GM21526 (cell line): ENCODE measurements at regions not wholly inside any gene's neighbourhood (a gene's known extent, or its start where the extent isn't known, plus 50 kb on each side); places are given as distances from the start of the nearest gene placed in this dataset.

Experiments
- ATAC-seq: cut with Tn5 transposase; IDR thresholded peaks from one replicate; pipeline ENCODE4 v1.9.1; 2021; ENCODE audit warnings: moderate library complexity; ENCODE audit not compliant: unreplicated experiment, low FRiP score

GRCh38 chr1:191546803-191547202, 611.5 kb upstream of the RGS18 start:
- ATAC-seq = no peak

DNA sequence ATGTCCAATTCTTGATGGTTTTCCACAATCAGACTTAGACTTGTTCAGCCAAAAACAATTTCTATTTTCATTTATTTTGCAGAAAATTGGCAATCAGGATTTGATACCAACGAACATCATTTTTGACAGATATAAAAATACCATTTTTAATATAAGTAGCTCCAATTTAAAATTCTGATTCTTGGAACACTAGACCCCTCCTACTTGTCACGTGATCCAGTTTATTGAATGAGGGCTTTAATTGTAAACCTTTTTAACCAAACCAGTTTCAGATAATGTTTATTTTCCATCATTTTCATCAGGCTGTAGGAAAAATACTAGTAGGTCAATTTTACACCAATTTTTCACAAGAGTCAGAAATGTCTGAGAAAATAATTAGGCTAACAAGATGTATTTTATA, 607.2 kb upstream of the RGS18 start:
- ATAC-seq = no peak

DNA sequence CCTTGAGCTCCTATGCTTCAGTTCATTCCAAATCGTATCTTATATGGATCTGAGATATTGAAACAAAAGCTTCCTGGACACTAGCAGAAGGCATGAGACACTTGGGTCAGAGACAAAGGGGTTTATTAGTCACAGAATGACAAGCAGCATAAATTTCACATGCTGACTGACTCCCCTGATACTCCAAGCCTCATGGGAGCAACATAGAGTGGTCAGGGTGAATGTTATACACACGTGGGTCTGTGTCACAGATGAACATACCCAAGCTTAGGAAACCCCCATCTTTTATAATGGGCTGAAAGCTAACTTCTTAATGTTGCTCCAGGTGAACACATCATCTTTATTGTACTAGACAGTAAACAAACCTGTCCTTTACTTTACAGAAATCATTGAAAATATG, 599.9 kb upstream of the RGS18 start:
- ATAC-seq = no peak

DNA sequence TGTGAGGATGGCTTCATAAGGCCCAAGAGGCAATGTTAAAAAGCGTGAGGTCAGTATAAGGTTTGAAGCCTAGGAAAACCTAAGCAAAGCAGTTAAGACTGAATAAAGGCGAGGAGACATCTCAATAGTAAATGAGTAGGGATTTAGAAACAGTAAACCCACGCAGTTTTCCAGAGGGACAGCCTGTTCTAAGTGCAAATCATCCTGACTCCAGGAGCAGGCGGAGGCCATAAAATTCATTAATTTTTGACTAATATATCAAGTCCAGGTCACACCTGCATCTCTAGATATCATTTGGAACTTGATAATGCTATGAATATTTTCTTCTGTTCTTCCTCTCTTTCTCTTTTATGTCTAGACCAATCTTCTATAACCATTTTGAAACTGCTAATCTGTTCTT, 597.0 kb upstream of the RGS18 start:
- no peak for ATAC-seq

GRCh38 chr1:191564275-191564674, 594.0 kb upstream of the RGS18 start:
- ATAC-seq = no peak

DNA sequence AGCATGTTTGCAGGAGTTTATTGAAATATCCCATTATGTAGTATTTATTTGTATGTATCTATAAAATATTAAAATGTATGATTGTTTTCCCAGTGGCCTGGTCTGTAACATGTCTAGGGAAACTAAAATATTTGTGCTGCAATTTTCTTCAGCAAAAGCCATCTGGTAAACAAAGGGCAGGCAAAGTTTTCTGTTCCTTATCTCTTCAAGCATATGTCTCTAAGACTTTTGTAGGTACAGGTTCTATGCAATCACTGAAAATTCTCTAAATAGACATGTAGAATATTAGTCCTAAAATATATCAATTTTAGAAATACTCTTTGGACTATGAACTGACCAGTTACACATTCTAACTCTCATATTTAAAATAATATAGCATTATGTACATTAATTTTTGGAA, 585.8 kb upstream of the RGS18 start:
- ATAC-seq = no peak

GRCh38 chr1:191575180-191575579, 583.1 kb upstream of the RGS18 start:
- no peak for ATAC-seq

GRCh38 chr1:191575746-191576145, 582.5 kb upstream of the RGS18 start:
- ATAC-seq = no peak

DNA sequence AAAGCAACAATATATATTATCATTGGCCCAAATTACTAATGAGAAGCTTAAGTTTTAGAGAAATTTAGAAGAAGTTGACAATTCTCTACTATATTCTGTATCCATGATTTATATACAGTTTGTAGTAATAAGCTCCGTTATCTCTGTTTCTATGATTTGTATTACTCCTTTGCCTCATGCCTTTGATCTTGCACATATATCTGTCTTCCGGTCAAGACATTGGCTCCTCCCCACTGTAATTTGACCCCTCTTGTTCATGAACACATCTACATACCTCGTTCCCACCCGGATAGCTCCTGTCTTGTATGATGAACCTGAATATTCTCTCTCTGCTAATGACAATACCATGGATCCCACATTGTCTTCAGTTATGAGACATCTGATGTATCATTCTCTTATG, 581.0 kb upstream of the RGS18 start:
- no peak for ATAC-seq

DNA sequence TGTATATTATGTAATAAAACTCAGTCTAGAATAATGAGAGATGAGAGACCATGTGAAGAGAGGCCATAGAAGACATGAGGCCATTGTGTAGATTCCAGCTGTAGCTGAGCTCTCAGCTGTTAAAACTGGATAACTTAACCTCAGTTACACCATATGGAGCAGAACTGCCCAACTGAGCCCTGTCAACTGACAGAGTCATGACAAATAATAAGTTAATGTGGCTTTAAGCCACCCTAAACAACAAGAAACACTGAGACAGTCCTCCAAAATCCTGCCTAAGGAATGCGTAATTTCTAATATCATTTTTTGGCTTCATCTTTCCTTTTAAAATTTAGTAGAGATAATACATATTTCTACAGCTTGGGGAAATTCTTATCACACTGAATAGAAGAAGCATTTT, 580.0 kb upstream of the RGS18 start:
- ATAC-seq = no peak

DNA sequence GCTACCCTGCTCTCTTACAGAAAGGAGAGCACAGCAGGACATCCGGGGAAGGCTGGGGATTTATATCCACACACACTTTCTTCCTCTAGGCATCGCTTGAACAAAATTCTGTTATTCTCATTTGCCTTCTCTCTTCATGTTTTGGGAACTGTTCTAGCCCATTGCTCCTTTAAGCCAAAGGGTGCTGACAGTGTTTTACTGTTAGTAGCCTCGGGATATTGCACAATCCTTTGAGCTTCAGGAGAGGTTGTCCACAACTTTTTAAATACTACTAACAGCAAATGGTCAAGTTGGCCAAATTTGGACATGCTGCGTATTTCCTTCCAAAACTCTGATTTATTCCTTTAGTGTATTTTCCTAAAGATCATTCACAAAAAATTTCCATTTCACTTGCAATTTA, 579.2 kb upstream of the RGS18 start:
- ATAC-seq = no peak

- no peak for ATAC-seq
Measured at GRCh38 chr1:191582169-191582568, 576.1 kb upstream of the RGS18 start.

- ATAC-seq = no peak
Measured at GRCh38 chr1:191585095-191585494, 573.2 kb upstream of the RGS18 start.

DNA sequence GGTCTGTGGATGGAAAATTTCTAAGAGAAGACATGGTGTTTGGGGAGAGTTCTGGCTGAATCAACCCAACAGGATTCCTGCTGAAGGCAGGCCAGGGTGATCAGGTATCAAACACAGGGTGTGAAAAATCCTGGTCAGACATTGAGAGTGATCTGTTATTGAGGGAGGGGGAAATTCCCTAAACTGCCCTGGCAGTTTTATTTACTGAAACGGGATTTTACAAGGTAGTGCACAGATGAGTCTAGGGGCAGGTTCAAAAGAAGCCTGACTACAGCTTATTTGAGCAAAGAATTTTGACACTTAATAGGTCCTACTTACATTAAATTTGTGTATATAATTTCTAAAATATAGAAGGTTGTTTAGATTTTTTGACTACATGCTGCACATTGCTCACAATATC, 569.4 kb upstream of the RGS18 start:
- ATAC-seq = no peak

- ATAC-seq = no peak
Measured at GRCh38 chr1:191589536-191589935, 568.7 kb upstream of the RGS18 start.

DNA sequence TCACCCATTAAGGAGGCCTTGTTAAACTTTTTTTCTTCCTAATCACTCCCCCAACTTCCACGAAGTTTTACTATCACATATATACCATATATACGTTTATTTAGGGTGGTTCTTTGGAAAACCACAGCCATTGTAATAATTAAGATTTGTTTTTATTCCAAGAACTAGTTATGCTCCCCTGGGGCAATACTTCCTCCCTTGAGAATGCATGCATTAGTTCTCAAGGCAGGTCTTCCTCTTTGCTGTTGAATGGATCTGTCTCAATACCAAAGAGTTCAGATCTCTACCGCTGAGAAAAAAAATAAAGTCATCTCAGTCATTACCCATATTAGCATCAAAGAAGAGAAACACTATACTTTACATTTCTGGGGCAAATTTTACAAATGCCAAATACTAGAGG, 567.7 kb upstream of the RGS18 start:
- ATAC-seq = no peak

- ATAC-seq = no peak
Measured at GRCh38 chr1:191592039-191592438, 566.2 kb upstream of the RGS18 start.

DNA sequence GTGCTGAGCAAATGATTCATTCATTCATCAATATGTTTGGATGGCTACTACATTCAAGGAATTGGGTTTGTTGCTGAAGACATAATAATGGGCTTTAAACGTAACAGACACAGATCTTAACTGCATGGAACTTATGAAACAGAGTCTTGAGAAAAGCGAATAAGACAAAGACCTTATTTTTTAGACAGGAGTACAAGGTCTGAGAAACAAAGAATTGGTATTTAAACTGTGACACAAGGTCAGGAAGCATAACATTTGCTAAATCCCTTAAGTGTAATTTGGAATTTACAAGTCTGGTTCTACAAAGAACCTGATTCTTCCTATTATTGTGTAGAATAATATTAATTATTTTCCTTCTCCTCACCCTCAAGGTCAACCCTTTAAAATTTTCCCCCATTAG, 565.4 kb upstream of the RGS18 start:
- no peak for ATAC-seq

- ATAC-seq = no peak
Measured at GRCh38 chr1:191595170-191595569, 563.1 kb upstream of the RGS18 start.

DNA sequence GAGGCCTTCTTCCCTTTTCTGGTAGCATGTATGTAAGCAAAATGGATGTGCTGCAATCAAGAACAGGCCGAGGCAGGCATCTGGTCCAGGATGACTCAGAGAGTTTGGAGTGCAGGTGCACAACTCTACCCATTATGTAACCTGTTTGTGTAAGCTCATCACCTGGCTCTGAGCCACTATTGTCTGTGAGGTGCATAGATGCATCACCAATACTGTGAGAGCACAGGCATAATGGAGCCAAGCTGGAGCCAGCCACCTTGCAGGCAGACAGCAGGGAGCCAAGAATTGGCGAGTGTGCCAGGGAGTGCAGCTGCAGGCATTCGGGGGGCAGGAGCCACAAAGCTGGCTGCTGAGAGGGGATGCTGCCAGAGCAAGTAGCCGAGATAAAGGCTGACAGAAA, 549.9 kb upstream of the RGS18 start:
- ATAC-seq = no peak

DNA sequence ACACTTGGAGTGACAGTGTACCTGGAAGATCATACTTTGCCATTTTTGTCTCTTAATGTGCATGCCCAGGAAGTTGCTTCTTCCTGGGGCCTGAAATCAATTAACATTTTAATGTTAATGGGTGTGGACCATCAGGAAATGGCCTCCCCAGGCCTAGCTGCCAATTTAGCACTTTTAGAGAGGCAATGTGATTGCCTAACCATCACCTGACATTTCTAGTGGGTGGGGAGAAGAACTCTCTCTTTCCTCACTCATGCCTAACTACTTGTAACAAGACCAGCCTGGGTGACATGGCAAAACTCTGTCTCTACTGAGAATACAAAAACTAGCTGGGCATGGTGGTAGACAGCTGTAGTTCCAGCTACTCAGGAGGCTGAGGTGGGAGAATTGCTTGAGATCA, 549.0 kb upstream of the RGS18 start:
- no peak for ATAC-seq

DNA sequence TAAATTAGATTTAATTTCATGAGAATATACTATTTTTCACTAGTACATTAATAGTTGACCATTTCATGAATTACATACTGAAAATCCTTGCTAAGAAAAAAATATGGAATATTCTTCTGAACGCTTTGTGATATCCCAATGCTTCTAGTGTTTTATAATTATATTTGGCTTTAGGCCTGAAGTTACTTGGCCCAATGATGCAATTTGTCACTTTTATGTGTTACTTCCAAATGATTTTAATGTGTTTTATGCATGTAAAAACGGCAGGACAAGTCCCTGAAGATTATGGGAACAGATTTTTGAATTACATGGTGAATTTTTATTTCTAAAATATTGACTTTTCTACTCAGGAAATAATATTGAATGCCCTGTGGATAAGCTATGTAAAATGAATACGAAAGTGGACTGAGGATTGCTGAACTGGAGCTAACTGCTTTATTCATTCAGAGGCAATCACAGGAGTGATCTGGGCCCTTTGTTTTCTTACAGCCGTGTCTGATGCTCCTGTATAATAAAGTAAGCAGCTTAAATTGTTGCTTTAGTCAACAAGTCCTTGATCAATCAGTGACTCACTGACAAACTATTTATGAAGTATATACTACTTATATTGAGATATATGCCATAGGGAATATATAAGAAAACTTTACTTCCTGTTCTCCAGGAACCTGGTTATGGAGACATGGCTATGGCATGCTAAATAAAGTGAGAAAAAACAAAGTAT, 543.0 kb upstream of the RGS18 start:
- no peak for ATAC-seq

DNA sequence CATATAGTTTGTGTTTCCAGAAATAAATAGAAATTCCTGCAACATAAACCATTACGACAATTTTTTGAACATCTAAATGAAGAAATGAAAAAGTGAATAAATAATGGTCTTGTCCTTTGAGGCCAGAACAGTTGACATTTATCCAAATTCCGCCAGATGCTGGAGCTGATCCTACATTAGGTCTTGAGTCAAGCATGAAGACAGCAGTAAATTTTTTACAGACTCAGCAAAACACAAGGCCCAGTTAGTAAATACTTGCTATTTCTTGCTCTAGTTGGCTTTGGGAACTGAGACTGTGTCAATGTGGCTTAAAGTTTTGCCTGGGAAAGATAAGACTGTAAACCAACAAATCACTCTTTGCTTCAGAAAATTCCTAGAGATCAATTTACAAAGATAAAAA, 540.1 kb upstream of the RGS18 start:
- no peak for ATAC-seq
